ENCODE measurements at regions not wholly inside any gene's neighbourhood (a gene's known extent, or its start where the extent isn't known, plus 50 kb on each side); places are given as distances from the start of the nearest gene placed in this dataset.

GRCh38 chr14:38145142-38145541, 62.6 kb upstream of the SSTR1 start:
- TF ChIP-seq CTCF (conservative IDR thresholded peaks at IDR 0.05; ENCODE audit: low read length) (no peak), EZH2phosphoT487 (IDR thresholded peaks at IDR 0.05; ENCODE audit: borderline replicate concordance, low read depth, low read length) (no peak)
